ENCODE measurements at regions not wholly inside any gene's neighbourhood (a gene's known extent, or its start where the extent isn't known, plus 50 kb on each side); places are given as distances from the start of the nearest gene placed in this dataset.

GRCh38 chrX:39730662-39731329 is 367.0 kb downstream of the BCOR start:
- peaks cover 22% of the 10 kb centered on the region for H3K4me1 ChIP-seq (ENCODE audit: control insufficient read depth, insufficient read depth, low read depth, low read length)
- H4K8ac ChIP-seq (ENCODE audit: low read length): no peak overlapping the region
- no peak overlapping the region for H2BK120ac ChIP-seq (ENCODE audit: low read depth, low read length)
- no peak overlapping the region for H2AFZ ChIP-seq (ENCODE audit: low read depth, low read length)
- H4K91ac ChIP-seq (ENCODE audit: low read length): no peak overlapping the region
- H2AK5ac ChIP-seq (ENCODE audit: low read length, severe bottlenecking): no peak overlapping the region
- H3K36me3 ChIP-seq (ENCODE audit: control insufficient read depth in 1 of 2, insufficient read depth in 2 of 2, low read depth in 1 of 2, low read length in 2 of 2): no peaks in the 10 kb centered on the region
- H3K14ac ChIP-seq (ENCODE audit: low read length in 2 of 2): no peak overlapping the region
- no peak overlapping the region for H3K23ac ChIP-seq (ENCODE audit: low read length in 2 of 2)
- no peak overlapping the region for H3K9ac ChIP-seq (ENCODE audit: low read length)
- H3K27me3 ChIP-seq (ENCODE audit: control insufficient read depth in 1 of 2, insufficient read depth in 1 of 2, low read length in 2 of 2): peaks cover 0 to 65% of the 10 kb centered on the region in 2 experiments
- peaks cover 7% of the 10 kb centered on the region for H3K9me3 ChIP-seq (ENCODE audit: control insufficient read depth, low read length)
- 6% methylated on average over 19 of the region's 19 CpGs for WGBS
- H2BK12ac ChIP-seq (ENCODE audit: low read length in 2 of 2): peak overlapping the region in 1 of 2 experiments; percentile 54
- no peak overlapping the region for H3K4ac ChIP-seq (ENCODE audit: low read depth in 1 of 2, low read length in 2 of 2)
- no peak overlapping the region for H2BK5ac ChIP-seq (ENCODE audit: low read depth, low read length, poor library complexity, severe bottlenecking)
- H3K79me1 ChIP-seq (replicated peaks; ENCODE audit: low read length, poor library complexity, severe bottlenecking): no peaks in the 10 kb centered on the region
- no peak overlapping the region for H3K4me2 ChIP-seq (ENCODE audit: low read length, poor library complexity, severe bottlenecking)
- H3K4me3 ChIP-seq (ENCODE audit: insufficient read depth in 1 of 2, low read depth in 1 of 2, low read length in 2 of 2): no peak overlapping the region
- H2BK15ac ChIP-seq (ENCODE audit: low read depth, poor library complexity, severe bottlenecking): no peak overlapping the region
- DNase-seq: peak; percentile 94
- peak overlapping the region in 1 of 2 experiments; percentile 48 for H3K18ac ChIP-seq (ENCODE audit: low read depth in 1 of 2, low read length in 2 of 2)
- no peak overlapping the region for H3K27ac ChIP-seq (ENCODE audit: low read length, poor library complexity, severe bottlenecking)

DNA sequence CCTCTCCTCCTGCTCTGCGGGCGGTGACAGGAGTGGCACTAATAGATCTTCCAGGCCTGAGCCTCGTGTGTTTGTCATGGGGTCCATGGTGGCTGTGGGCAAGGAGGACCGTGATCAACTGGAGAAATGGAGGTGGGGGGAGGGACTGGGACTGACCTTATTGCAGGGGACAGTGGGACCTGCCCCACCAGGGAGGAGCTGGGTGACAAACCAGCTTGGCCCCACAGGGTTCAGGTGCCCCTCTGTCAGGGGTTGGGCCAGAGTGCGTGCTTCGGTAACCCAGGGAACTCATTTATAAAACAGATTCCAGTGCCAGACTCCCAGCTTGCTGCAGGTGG is 366.5 kb downstream of the BCOR start:
- Histone ChIP-seq H3K4ac (ENCODE audit: low read depth in 1 of 2, low read length in 2 of 2) (peak overlapping the region in 1 of 2 experiments; percentile 75), H3K9me3 (ENCODE audit: control insufficient read depth, low read length) (peaks cover 7% of the 10 kb centered on the region), H2BK5ac (ENCODE audit: low read depth, low read length, poor library complexity, severe bottlenecking) (no peak overlapping the region), H3K23ac (ENCODE audit: low read length in 2 of 2) (no peak overlapping the region), H3K4me2 (ENCODE audit: low read length, poor library complexity, severe bottlenecking) (no peak overlapping the region), H3K27ac (ENCODE audit: low read length, poor library complexity, severe bottlenecking) (no peak overlapping the region), H2BK12ac (ENCODE audit: low read length in 2 of 2) (peak overlapping the region in 1 of 2 experiments; percentile 37), H2AFZ (ENCODE audit: low read depth, low read length) (no peak overlapping the region), H4K8ac (ENCODE audit: low read length) (peak overlapping the region; percentile 69), H3K27me3 (ENCODE audit: control insufficient read depth in 1 of 2, insufficient read depth in 1 of 2, low read length in 2 of 2) (peaks cover 0 to 65% of the 10 kb centered on the region in 2 experiments), H3K4me1 (ENCODE audit: control insufficient read depth, insufficient read depth, low read depth, low read length) (peaks cover 19% of the 10 kb centered on the region), H2BK120ac (ENCODE audit: low read depth, low read length) (no peak overlapping the region), H3K36me3 (ENCODE audit: control insufficient read depth in 1 of 2, insufficient read depth in 2 of 2, low read depth in 1 of 2, low read length in 2 of 2) (no peaks in the 10 kb centered on the region), H2AK5ac (ENCODE audit: low read length, severe bottlenecking) (no peak overlapping the region), H3K4me3 (ENCODE audit: insufficient read depth in 1 of 2, low read depth in 1 of 2, low read length in 2 of 2) (no peak overlapping the region), H2BK15ac (ENCODE audit: low read depth, poor library complexity, severe bottlenecking) (no peak overlapping the region), H3K14ac (ENCODE audit: low read length in 2 of 2) (no peak overlapping the region), H4K91ac (ENCODE audit: low read length) (no peak overlapping the region), H3K9ac (ENCODE audit: low read length) (no peak overlapping the region), H3K79me1 (replicated peaks; ENCODE audit: low read length, poor library complexity, severe bottlenecking) (no peaks in the 10 kb centered on the region), H3K18ac (ENCODE audit: low read depth in 1 of 2, low read length in 2 of 2) (peak overlapping the region in 1 of 2 experiments; percentile 62)
- 50% methylated on average over 6 of the region's 6 CpGs for WGBS
- no peak for DNase-seq

- Histone ChIP-seq H3K36me3 (ENCODE audit: control insufficient read depth in 1 of 2, insufficient read depth in 2 of 2, low read depth in 1 of 2, low read length in 2 of 2) (no peaks in the 10 kb centered on the region), H3K23ac (ENCODE audit: low read length in 2 of 2) (no peak overlapping the region), H2AFZ (ENCODE audit: low read depth, low read length) (no peak overlapping the region), H3K4me2 (ENCODE audit: low read length, poor library complexity, severe bottlenecking) (no peak overlapping the region), H3K9me3 (ENCODE audit: control insufficient read depth, low read length) (peaks cover 7% of the 10 kb centered on the region), H3K14ac (ENCODE audit: low read length in 2 of 2) (no peak overlapping the region), H2BK120ac (ENCODE audit: low read depth, low read length) (no peak overlapping the region), H2BK12ac (ENCODE audit: low read length in 2 of 2) (peak overlapping the region in 1 of 2 experiments; percentile 42), H3K9ac (ENCODE audit: low read length) (no peak overlapping the region), H4K8ac (ENCODE audit: low read length) (no peak overlapping the region), H3K4me3 (ENCODE audit: insufficient read depth in 1 of 2, low read depth in 1 of 2, low read length in 2 of 2) (no peak overlapping the region), H3K4me1 (ENCODE audit: control insufficient read depth, insufficient read depth, low read depth, low read length) (peaks cover 20% of the 10 kb centered on the region), H2BK5ac (ENCODE audit: low read depth, low read length, poor library complexity, severe bottlenecking) (no peak overlapping the region), H3K18ac (ENCODE audit: low read depth in 1 of 2, low read length in 2 of 2) (peak overlapping the region in 1 of 2 experiments; percentile 62), H3K4ac (ENCODE audit: low read depth in 1 of 2, low read length in 2 of 2) (no peak overlapping the region), H4K91ac (ENCODE audit: low read length) (no peak overlapping the region), H2BK15ac (ENCODE audit: low read depth, poor library complexity, severe bottlenecking) (no peak overlapping the region), H2AK5ac (ENCODE audit: low read length, severe bottlenecking) (no peak overlapping the region), H3K79me1 (replicated peaks; ENCODE audit: low read length, poor library complexity, severe bottlenecking) (no peaks in the 10 kb centered on the region), H3K27ac (ENCODE audit: low read length, poor library complexity, severe bottlenecking) (no peak overlapping the region), H3K27me3 (ENCODE audit: control insufficient read depth in 1 of 2, insufficient read depth in 1 of 2, low read length in 2 of 2) (peaks cover 0 to 63% of the 10 kb centered on the region in 2 experiments)
- peak; percentile 9 for DNase-seq
- WGBS: 88% methylated on average over 3 of the region's 4 CpGs
Observed at GRCh38 chrX:39731735-39732134, 366.0 kb downstream of the BCOR start.

- H3K4me1 ChIP-seq (ENCODE audit: control insufficient read depth, insufficient read depth, low read depth, low read length): peaks cover 19% of the 10 kb centered on the region
- H3K4me3 ChIP-seq (ENCODE audit: insufficient read depth in 1 of 2, low read depth in 1 of 2, low read length in 2 of 2): no peak overlapping the region
- H2BK12ac ChIP-seq (ENCODE audit: low read length in 2 of 2): peak overlapping the region in 1 of 2 experiments; percentile 16
- H3K18ac ChIP-seq (ENCODE audit: low read depth in 1 of 2, low read length in 2 of 2): no peak overlapping the region
- no peak overlapping the region for H2AK5ac ChIP-seq (ENCODE audit: low read length, severe bottlenecking)
- no peak overlapping the region for H2BK15ac ChIP-seq (ENCODE audit: low read depth, poor library complexity, severe bottlenecking)
- no peak overlapping the region for H2AFZ ChIP-seq (ENCODE audit: low read depth, low read length)
- no peak overlapping the region for H3K23ac ChIP-seq (ENCODE audit: low read length in 2 of 2)
- H2BK5ac ChIP-seq (ENCODE audit: low read depth, low read length, poor library complexity, severe bottlenecking): no peak overlapping the region
- no peak overlapping the region for H3K14ac ChIP-seq (ENCODE audit: low read length in 2 of 2)
- no peak overlapping the region for H2BK120ac ChIP-seq (ENCODE audit: low read depth, low read length)
- no peak overlapping the region for H3K4ac ChIP-seq (ENCODE audit: low read depth in 1 of 2, low read length in 2 of 2)
- 70% methylated on average over 1 of the region's 1 CpG for WGBS
- H4K8ac ChIP-seq (ENCODE audit: low read length): no peak overlapping the region
- no peaks in the 10 kb centered on the region for H3K36me3 ChIP-seq (ENCODE audit: control insufficient read depth in 1 of 2, insufficient read depth in 2 of 2, low read depth in 1 of 2, low read length in 2 of 2)
- no peak overlapping the region for H3K9ac ChIP-seq (ENCODE audit: low read length)
- no peaks in the 10 kb centered on the region for H3K79me1 ChIP-seq (replicated peaks; ENCODE audit: low read length, poor library complexity, severe bottlenecking)
- no peak for DNase-seq
- no peak overlapping the region for H3K27ac ChIP-seq (ENCODE audit: low read length, poor library complexity, severe bottlenecking)
- no peak overlapping the region for H4K91ac ChIP-seq (ENCODE audit: low read length)
- peaks cover 0 to 56% of the 10 kb centered on the region in 2 experiments for H3K27me3 ChIP-seq (ENCODE audit: control insufficient read depth in 1 of 2, insufficient read depth in 1 of 2, low read length in 2 of 2)
- no peak overlapping the region for H3K4me2 ChIP-seq (ENCODE audit: low read length, poor library complexity, severe bottlenecking)
- H3K9me3 ChIP-seq (ENCODE audit: control insufficient read depth, low read length): peaks cover 5% of the 10 kb centered on the region
Observed at GRCh38 chrX:39733745-39734144, 364.0 kb downstream of the BCOR start.
